Thymus (tissue), 11 donors: ENCODE measurements at regions not wholly inside any gene's neighbourhood (a gene's known extent, or its start where the extent isn't known, plus 50 kb on each side); places are given as distances from the start of the nearest gene placed in this dataset.

Experiments used
- DNase-seq, 9 donors: peaks; one replicate each; pipeline ENCODE4 v3.0.0-alpha.2; 2013; ENCODE audit warnings: low spot score in 9 of 9, low read depth in 6 of 9, missing footprints in 1 of 9
- H3K27ac ChIP-seq, 2 donors: one replicate each; pipeline ENCODE4 v1.5.1; 2013; ENCODE audit warnings: control low read depth in 1 of 2, low read depth in 1 of 2, low read length in 1 of 2, mild to moderate bottlenecking in 1 of 2, moderate library complexity in 1 of 2
- H3K27me3 ChIP-seq, 2 donors: one replicate each; pipeline ENCODE4 v1.5.1; 2013; ENCODE audit warnings: low read length in 1 of 2; ENCODE audit not compliant: control insufficient read depth in 2 of 2, insufficient read depth in 1 of 2
- H3K36me3 ChIP-seq, 2 donors: one replicate each; pipeline ENCODE4 v1.5.1; 2013; ENCODE audit warnings: low read length in 1 of 2, mild to moderate bottlenecking in 1 of 2, moderate library complexity in 1 of 2; ENCODE audit not compliant: control insufficient read depth in 2 of 2, insufficient read depth in 2 of 2
- H3K4me1 ChIP-seq, 2 donors: one replicate each; pipeline ENCODE4 v1.5.1; 2013; ENCODE audit warnings: low read length in 2 of 2; ENCODE audit not compliant: control insufficient read depth in 2 of 2, insufficient read depth in 2 of 2
- H3K4me3 ChIP-seq, 2 donors: one replicate each; pipeline ENCODE4 v1.5.1; 2013; ENCODE audit warnings: low read length in 2 of 2, control low read depth in 1 of 2, mild to moderate bottlenecking in 1 of 2
- H3K9me3 ChIP-seq, 2 donors: one replicate each; pipeline ENCODE4 v1.5.1; 2013; ENCODE audit warnings: low read length in 1 of 2, mild to moderate bottlenecking in 1 of 2; ENCODE audit not compliant: control insufficient read depth in 2 of 2, insufficient read depth in 1 of 2
- WGBS: extraction: QIAGEN DNeasy Blood & Tissue Kit; methylation state at CpG from one replicate; pipeline ENCODE4 v1.1.7; 2013; 5-methylcytosine and 5-hydroxymethylcytosine counted together
- donor health status: healthy.

DNA sequence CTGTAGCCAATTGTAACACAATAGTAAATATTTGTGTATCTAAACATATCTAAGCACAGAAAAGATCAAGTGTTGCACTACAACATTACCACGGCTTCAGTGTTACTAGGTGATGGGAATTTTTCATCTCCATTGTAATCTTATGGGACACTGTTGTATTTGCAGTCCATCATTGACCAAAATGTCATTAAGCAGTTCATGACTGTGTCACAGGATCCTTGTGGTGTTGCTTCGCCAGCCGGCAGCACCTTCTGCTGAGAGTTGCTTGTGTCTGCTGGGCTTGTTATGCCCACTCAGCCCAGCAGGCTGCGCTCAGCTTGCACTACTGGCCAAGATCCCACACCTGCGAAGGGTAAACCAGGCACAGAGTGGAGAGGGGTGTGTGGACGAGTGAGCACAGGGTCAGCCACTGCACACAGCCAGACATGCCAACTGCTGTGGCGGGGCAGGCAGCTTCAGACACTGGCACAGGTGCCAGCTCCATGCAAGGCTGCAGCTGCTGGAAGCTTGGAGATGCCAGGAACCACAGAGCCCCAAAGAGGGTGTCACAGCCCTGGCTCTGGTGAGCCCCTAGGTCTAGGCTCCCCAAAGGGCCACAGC is 273.7 kb downstream of the CETN3 start:
- H3K4me1 ChIP-seq, result no peaks in the 10 kb centered on the region
- H3K4me3 ChIP-seq, result no peak overlapping the region
- no peak overlapping the region for H3K27ac ChIP-seq
- H3K36me3 ChIP-seq, result no peaks in the 10 kb centered on the region
- H3K27me3 ChIP-seq, result no peaks in the 10 kb centered on the region
- DNase-seq, result no peak
- H3K9me3 ChIP-seq, result no peaks in the 10 kb centered on the region
- 93% methylated on average over 7 of the region's 7 CpGs for WGBS

DNA sequence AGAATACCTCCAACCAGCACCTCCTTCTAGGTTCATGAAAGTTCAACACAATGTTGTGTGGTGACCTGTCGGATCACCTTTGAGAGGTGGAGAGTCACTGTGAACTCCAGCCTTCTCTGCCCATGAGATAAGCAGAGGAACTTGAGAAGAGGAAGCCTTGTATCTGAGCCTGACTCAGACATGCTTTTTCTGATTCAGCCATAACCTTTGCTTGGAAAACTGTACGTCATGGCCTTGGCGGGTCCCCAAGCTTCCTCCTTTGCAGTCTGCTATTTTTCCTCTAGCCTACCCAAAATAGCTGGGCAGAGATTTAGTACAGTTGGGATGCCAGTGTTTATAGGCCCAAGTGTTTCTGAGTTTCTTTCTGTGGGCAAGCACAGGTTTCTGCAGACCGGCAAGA is 274.7 kb downstream of the CETN3 start:
- WGBS, result 94% methylated on average over 4 of the region's 4 CpGs
- DNase-seq, result no peak
- Histone ChIP-seq H3K27ac (no peak overlapping the region), H3K36me3 (no peaks in the 10 kb centered on the region), H3K27me3 (no peaks in the 10 kb centered on the region), H3K4me1 (no peaks in the 10 kb centered on the region), H3K4me3 (no peak overlapping the region), H3K9me3 (no peaks in the 10 kb centered on the region)

DNA sequence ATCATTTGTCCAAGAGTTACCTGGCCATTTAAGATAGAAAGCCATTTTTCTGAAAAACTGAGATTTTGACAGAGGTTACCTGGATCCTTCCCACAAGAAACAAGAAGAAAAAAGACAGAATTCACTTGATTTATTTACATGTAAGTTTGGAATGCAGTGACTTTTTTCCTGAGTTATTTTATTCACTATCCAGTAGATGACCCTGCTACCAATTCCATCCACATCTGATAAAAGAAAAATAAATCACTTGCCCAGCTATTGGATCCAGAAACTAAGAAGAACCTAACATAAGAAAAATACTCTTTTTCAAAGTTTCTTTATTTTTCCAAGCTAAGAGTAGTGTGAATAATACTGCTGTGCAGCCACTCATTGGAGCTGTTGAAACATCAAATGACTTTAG is 275.2 kb downstream of the CETN3 start:
- H3K4me3 ChIP-seq, result no peak overlapping the region
- H3K4me1 ChIP-seq, result no peaks in the 10 kb centered on the region
- no peaks in the 10 kb centered on the region for H3K27me3 ChIP-seq
- no peak overlapping the region for H3K27ac ChIP-seq
- DNase-seq, result no peak
- no peaks in the 10 kb centered on the region for H3K36me3 ChIP-seq
- H3K9me3 ChIP-seq, result no peaks in the 10 kb centered on the region

DNA sequence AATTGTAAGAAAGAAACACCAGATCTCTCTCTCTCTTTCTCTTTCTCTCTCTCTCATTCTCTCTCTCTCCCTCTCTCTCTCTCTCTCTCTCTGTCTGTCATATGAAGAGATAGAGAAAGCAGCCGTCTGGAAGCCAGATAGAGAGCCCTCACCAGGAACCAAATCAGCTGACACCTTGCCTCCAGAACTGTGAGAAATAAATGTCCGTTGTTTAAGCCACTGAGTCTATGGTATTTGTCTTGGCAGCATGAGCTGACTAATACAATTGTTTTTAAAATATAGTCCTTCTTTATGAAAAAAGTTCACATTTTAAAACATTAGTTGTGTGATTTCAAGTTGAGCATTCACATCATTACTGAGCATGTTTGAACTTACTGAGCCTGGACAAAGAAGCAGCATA is 275.6 kb downstream of the CETN3 start:
- H3K4me1 ChIP-seq, result no peaks in the 10 kb centered on the region
- WGBS, result 87% methylated on average over 2 of the region's 2 CpGs

DNA sequence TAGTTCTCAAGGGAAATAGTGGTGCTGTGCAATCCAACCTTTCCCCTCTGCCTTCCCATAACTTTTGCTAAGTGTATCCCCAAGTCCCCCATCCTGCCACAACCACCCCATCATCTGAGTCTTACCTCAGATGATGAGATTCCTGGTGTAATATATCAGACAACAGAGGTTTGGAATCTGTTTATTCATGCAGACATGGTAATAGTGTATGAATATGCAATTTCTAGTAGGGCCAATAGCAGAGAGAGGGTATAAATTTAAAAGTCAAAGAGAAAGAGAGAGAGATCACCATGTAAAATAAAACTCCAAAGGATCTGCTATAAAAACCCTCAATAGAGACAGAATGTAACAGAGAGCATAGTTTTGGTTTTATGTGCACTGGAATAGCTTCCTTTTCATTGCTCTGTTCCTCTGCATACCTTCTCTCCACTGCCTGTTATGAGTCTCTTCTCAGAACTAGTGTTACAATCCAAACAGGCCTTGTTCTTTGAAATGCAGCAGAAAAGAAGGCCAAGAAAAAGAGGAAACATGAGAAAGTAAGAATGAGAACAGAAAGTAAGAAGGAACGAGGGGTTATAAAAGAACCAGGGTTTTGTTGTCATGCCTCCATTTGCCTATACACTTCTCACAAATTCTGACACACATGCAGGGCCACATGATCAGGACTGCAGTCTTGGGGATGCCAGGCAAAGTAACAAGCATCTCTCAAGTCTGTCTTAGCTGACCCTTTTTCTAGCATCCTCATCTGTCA is 278.0 kb downstream of the CETN3 start:
- no peaks in the 10 kb centered on the region for H3K4me1 ChIP-seq
- H3K4me3 ChIP-seq, result no peak overlapping the region
- WGBS, result 26% methylated on average over 1 of the region's 1 CpG
- no peaks in the 10 kb centered on the region for H3K9me3 ChIP-seq
- H3K27me3 ChIP-seq, result no peaks in the 10 kb centered on the region
- no peak overlapping the region for H3K27ac ChIP-seq
- H3K36me3 ChIP-seq, result no peaks in the 10 kb centered on the region
- DNase-seq, result peak in 1 of 9 donors; percentile 8

More for the DNA sequence above, 275.6 kb downstream of the CETN3 start:
- DNase-seq, result no peak
- H3K27me3 ChIP-seq, result no peaks in the 10 kb centered on the region
- H3K36me3 ChIP-seq, result no peaks in the 10 kb centered on the region
- H3K27ac ChIP-seq, result no peak overlapping the region
- no peak overlapping the region for H3K4me3 ChIP-seq
- H3K9me3 ChIP-seq, result no peaks in the 10 kb centered on the region

DNA sequence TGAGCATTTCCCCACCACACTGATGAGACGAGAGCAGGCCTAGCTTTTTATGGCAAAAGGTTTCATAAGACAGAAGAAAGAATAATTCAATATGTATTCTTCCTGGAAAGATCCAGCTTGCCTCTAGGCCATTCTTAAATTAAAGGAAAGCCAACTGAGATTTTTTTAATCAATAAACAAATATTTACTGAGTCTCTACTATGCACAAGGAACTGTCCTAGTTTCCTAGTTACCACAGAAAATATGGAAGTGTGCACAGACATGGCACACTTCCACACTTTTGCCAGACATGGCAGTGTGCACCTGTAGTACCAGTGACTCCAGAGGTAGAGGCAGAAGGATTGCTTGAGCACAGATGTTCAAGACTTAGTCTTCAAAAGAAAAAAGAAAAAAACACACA is 281.0 kb downstream of the CETN3 start:
- H3K9me3 ChIP-seq, result no peaks in the 10 kb centered on the region
- H3K4me3 ChIP-seq, result no peak overlapping the region
- no peak overlapping the region for H3K27ac ChIP-seq
- no peak for DNase-seq
- WGBS, result 97% methylated on average over 1 of the region's 1 CpG
- H3K27me3 ChIP-seq, result no peaks in the 10 kb centered on the region
- H3K36me3 ChIP-seq, result no peaks in the 10 kb centered on the region
- H3K4me1 ChIP-seq, result no peaks in the 10 kb centered on the region

DNA sequence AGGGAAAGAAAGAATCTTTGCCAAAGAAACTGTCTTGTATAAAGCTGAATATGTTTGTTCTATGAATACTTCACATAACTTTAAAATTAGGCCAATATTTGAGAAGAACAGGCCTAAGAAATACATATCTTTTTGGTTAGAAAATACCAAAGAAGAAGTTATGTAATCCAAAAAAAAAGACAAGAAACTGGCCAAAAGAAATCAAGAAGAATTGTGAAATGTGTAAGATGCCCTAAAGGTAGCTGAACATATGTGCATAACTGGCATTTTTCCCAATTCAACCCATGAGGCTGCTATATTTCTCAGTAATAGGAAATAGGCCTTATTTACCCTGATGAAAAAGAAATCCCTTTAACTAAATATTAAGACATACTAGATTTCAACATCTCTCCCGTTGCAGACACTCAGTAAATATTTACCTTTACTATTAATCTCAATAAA is 290.0 kb downstream of the CETN3 start:
- Histone ChIP-seq H3K27ac (no peak overlapping the region), H3K36me3 (no peaks in the 10 kb centered on the region), H3K9me3 (no peaks in the 10 kb centered on the region), H3K27me3 (no peaks in the 10 kb centered on the region), H3K4me3 (no peak overlapping the region), H3K4me1 (no peaks in the 10 kb centered on the region)
- 43% methylated on average over 1 of the region's 1 CpG for WGBS
- no peak for DNase-seq

DNA sequence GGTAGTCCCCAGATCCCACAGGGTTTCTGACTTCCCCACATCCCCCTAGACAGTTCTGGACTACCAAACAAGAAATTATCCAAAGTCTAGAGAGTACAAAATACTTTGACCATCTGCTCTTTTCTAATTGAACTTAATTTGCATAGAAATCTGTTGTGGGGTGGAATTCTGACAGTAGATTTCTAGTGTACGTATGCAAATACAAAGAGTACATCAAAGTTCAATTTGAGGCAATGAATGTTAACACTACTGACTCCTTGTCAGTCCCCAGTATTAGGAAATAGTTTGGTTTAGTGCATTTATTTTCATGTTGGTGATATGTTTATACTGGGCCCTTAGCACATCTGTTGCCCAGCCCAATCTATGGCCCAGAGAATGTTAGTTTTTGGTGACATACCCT is 292.6 kb downstream of the CETN3 start:
- no peaks in the 10 kb centered on the region for H3K36me3 ChIP-seq
- no peak for DNase-seq
- H3K4me3 ChIP-seq, result no peak overlapping the region
- no peak overlapping the region for H3K27ac ChIP-seq
- no peaks in the 10 kb centered on the region for H3K4me1 ChIP-seq
- H3K9me3 ChIP-seq, result no peaks in the 10 kb centered on the region
- H3K27me3 ChIP-seq, result no peaks in the 10 kb centered on the region
- WGBS, result 96% methylated on average over 1 of the region's 1 CpG

DNA sequence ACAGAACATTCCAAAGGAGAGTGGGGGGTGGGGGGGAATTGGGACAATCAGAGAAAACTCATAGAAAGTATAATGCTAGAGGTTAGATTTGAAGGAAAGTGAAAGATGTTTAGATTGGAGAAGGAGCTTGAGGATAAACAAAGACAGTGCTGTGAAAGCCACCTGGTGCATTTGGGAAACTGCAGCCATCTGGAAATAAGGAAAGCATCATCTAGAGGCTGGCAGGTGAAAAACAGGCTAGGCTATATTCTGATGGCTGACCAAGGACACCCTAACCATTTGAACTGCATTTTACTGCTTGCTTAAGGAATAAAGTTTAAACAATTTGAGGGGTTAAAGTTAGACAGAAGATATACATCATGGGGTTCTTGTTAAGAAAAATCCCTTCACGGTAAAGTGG is 296.4 kb downstream of the CETN3 start:
- Histone ChIP-seq H3K27me3 (no peaks in the 10 kb centered on the region), H3K9me3 (no peaks in the 10 kb centered on the region), H3K36me3 (no peaks in the 10 kb centered on the region), H3K4me3 (no peak overlapping the region), H3K4me1 (no peaks in the 10 kb centered on the region), H3K27ac (no peak overlapping the region)
- DNase-seq, result no peak
- WGBS, result 92% methylated on average over 1 of the region's 1 CpG
